Fibroblast of pulmonary artery (primary cell): ENCODE measurements at regions not wholly inside any gene's neighbourhood (a gene's known extent, or its start where the extent isn't known, plus 50 kb on each side); places are given as distances from the start of the nearest gene placed in this dataset.

Source experiments
- DNase-seq: peaks from one replicate; pipeline ENCODE4 v3.0.0-alpha.2; 2010; ENCODE audit warnings: low read depth
- H3K4me3 ChIP-seq: replicated peaks from 2 replicates; pipeline ENCODE4 v1.5.1; 2011; ENCODE audit warnings: low read depth, mild to moderate bottlenecking, control low read depth, low read length, moderate library complexity
- CTCF ChIP-seq: IDR thresholded peaks from 2 replicates; pipeline ENCODE4 v1.5.1; 2011; ENCODE audit warnings: mild to moderate bottlenecking, control low read depth, low read length, inconsistent platforms; ENCODE audit errors: missing control alignments

- H3K4me3 ChIP-seq = no peak overlapping the region
- DNase-seq = no peak
- no peak for TF ChIP-seq CTCF
Measured at GRCh38 chr11:87425943-87426342, 388.2 kb downstream of the TMEM135 start.

- no peak overlapping the region for H3K4me3 ChIP-seq
- DNase-seq = no peak
- TF ChIP-seq CTCF = no peak
Measured at GRCh38 chr11:87425391-87425790, 387.7 kb downstream of the TMEM135 start.

GRCh38 chr11:87423161-87423560, 385.4 kb downstream of the TMEM135 start:
- DNase-seq = no peak
- no peak for TF ChIP-seq CTCF
- no peak overlapping the region for H3K4me3 ChIP-seq

GRCh38 chr11:87422566-87422965, 384.8 kb downstream of the TMEM135 start:
- no peak for DNase-seq
- no peak overlapping the region for H3K4me3 ChIP-seq
- no peak for TF ChIP-seq CTCF

GRCh38 chr11:87421422-87421821, 383.7 kb downstream of the TMEM135 start:
- peak; percentile 92 for DNase-seq
- H3K4me3 ChIP-seq = no peak overlapping the region
- TF ChIP-seq CTCF = peak; percentile 91

GRCh38 chr11:87417951-87418350, 380.2 kb downstream of the TMEM135 start:
- H3K4me3 ChIP-seq = no peak overlapping the region

More at GRCh38 chr11:87417951-87418350, 380.2 kb downstream of the TMEM135 start:
- no peak for TF ChIP-seq CTCF
- no peak for DNase-seq
